SK-N-SH treated with all-trans-retinoic acid at 6 μM for 48 hours (cell line): ENCODE measurements at regions not wholly inside any gene's neighbourhood (a gene's known extent, or its start where the extent isn't known, plus 50 kb on each side); places are given as distances from the start of the nearest gene placed in this dataset.

Source experiments
- ATAC-seq: fragments of 200-7000 bp; cut with Tn5 transposase; 3 replicates; pipeline ENCODE4 v1.9.1; 2020; ENCODE audit warnings: mild to moderate bottlenecking, moderate library complexity
- ARNTL ChIP-seq: fragments of 450-650 bp; formaldehyde crosslinking; IDR thresholded peaks from 2 replicates; pipeline ENCODE4 v1.5.0; 2020; ENCODE audit warnings: low read depth, mild to moderate bottlenecking, moderate library complexity, borderline replicate concordance
- BACH2 ChIP-seq: fragments of 250-450 bp; sonication (Bioruptor Pico); IDR thresholded peaks from 2 replicates; pipeline ENCODE4 v1.9.0; 2021; ENCODE audit warnings: mild to moderate bottlenecking, borderline replicate concordance
- CREB5 ChIP-seq: fragments of 250-450 bp; sonication (Bioruptor Pico); IDR thresholded peaks from 2 replicates; pipeline ENCODE4 v1.5.1; 2020; ENCODE audit warnings: low read depth, mild to moderate bottlenecking, moderate library complexity
- CSDC2 ChIP-seq: fragments of 250-450 bp; sonication (Bioruptor Pico); IDR thresholded peaks from 2 replicates; pipeline ENCODE4 v1.5.0; 2020; ENCODE audit warnings: mild to moderate bottlenecking, moderate library complexity
- CSRNP3 ChIP-seq: fragments of 250-450 bp; sonication (Bioruptor Pico); IDR thresholded peaks from 2 replicates; pipeline ENCODE4 v1.5.1; 2021; ENCODE audit warnings: mild to moderate bottlenecking, moderate library complexity
- GLIS3 ChIP-seq: fragments of 250-450 bp; sonication (Bioruptor Pico); IDR thresholded peaks from 2 replicates; pipeline ENCODE4 v1.5.0; 2020; ENCODE audit warnings: mild to moderate bottlenecking, moderate library complexity
- OSR1 ChIP-seq: fragments of 250-450 bp; sonication (Bioruptor Pico); IDR thresholded peaks from 2 replicates; pipeline ENCODE4 v1.8.0; 2022; ENCODE audit warnings: moderate library complexity, mild to moderate bottlenecking, inconsistent platforms
- POU6F1 ChIP-seq: fragments of 250-450 bp; sonication (Bioruptor Pico); IDR thresholded peaks from 2 replicates; pipeline ENCODE4 v1.8.0; 2021; ENCODE audit warnings: low read depth, mild to moderate bottlenecking, moderate library complexity, borderline replicate concordance
- PPARA ChIP-seq: fragments of 250-450 bp; sonication (Bioruptor Pico); IDR thresholded peaks from 2 replicates; pipeline ENCODE4 v1.5.0; 2020; ENCODE audit warnings: mild to moderate bottlenecking, borderline replicate concordance
- RARB ChIP-seq: fragments of 250-450 bp; sonication (Bioruptor Pico); IDR thresholded peaks from 2 replicates; pipeline ENCODE4 v1.8.0; 2021; ENCODE audit warnings: mild to moderate bottlenecking, moderate library complexity
- SNAI2 ChIP-seq: fragments of 250-450 bp; sonication (Bioruptor Pico); IDR thresholded peaks from 2 replicates; pipeline ENCODE4 v1.5.0; 2020; ENCODE audit warnings: mild to moderate bottlenecking, moderate library complexity
- TCF4 ChIP-seq: fragments of 250-450 bp; sonication (Bioruptor Pico); IDR thresholded peaks from 2 replicates; pipeline ENCODE4 v1.8.0; 2021; ENCODE audit warnings: mild to moderate bottlenecking, moderate library complexity, borderline replicate concordance
- TOX ChIP-seq: fragments of 250-450 bp; sonication (Bioruptor Pico); IDR thresholded peaks from 2 replicates; pipeline ENCODE4 v1.8.0; 2021; ENCODE audit warnings: mild to moderate bottlenecking, moderate library complexity, borderline replicate concordance
- TSHZ2 ChIP-seq: fragments of 250-450 bp; sonication (Bioruptor Pico); IDR thresholded peaks from 2 replicates; pipeline ENCODE4 v1.5.0; 2020; ENCODE audit warnings: mild to moderate bottlenecking, moderate library complexity
- ZC3H10 ChIP-seq: fragments of 250-450 bp; sonication (Bioruptor Pico); IDR thresholded peaks from 2 replicates; pipeline ENCODE4 v1.5.1; 2021; ENCODE audit warnings: mild to moderate bottlenecking, moderate library complexity
- ZFP3 ChIP-seq: fragments of 250-450 bp; sonication (Bioruptor Pico); IDR thresholded peaks from 2 replicates; pipeline ENCODE4 v1.5.0; 2020; ENCODE audit warnings: mild to moderate bottlenecking, moderate library complexity
- ZFP30 ChIP-seq: fragments of 450-650 bp; formaldehyde crosslinking; IDR thresholded peaks from 2 replicates; pipeline ENCODE4 v1.5.0; 2022; ENCODE audit warnings: mild to moderate bottlenecking, moderate library complexity
- ZNF565 ChIP-seq: fragments of 450-650 bp; formaldehyde crosslinking; conservative IDR thresholded peaks from 2 replicates; pipeline ENCODE4 v1.5.0; 2020; ENCODE audit warnings: low read depth, mild to moderate bottlenecking, moderate library complexity
- ZNF70 ChIP-seq: fragments of 450-650 bp; formaldehyde crosslinking; IDR thresholded peaks from 2 replicates; pipeline ENCODE4 v1.5.0; 2020; ENCODE audit warnings: mild to moderate bottlenecking, moderate library complexity

GRCh38 chr2:49780949-49781348 lies 626.6 kb upstream of the FSHR start:
- ATAC-seq, result no peak
- TF ChIP-seq GLIS3 (CRISPR knock-in tag) (no peak), ARNTL (no peak), ZNF565 (CRISPR knock-in tag) (no peak), RARB (CRISPR knock-in tag) (no peak), ZC3H10 (CRISPR knock-in tag) (no peak), ZFP3 (no peak), CREB5 (CRISPR knock-in tag) (no peak), POU6F1 (no peak), ZNF70 (no peak), TOX (CRISPR knock-in tag) (no peak)

GRCh38 chr2:49772299-49772970 lies 618.1 kb upstream of the FSHR start:
- TF ChIP-seq TOX (CRISPR knock-in tag) (no peak), GLIS3 (CRISPR knock-in tag) (no peak), TSHZ2 (CRISPR knock-in tag) (no peak), POU6F1 (no peak), OSR1 (CRISPR knock-in tag) (no peak), TCF4 (no peak), RARB (CRISPR knock-in tag) (no peak), CREB5 (CRISPR knock-in tag) (no peak), ZNF565 (CRISPR knock-in tag) (no peak), CSDC2 (CRISPR knock-in tag) (no peak), SNAI2 (CRISPR knock-in tag) (no peak), PPARA (CRISPR knock-in tag) (no peak), ZC3H10 (CRISPR knock-in tag) (no peak), ZNF70 (no peak), CSRNP3 (CRISPR knock-in tag) (no peak), ARNTL (no peak), BACH2 (CRISPR knock-in tag) (no peak), ZFP3 (no peak), ZFP30 (CRISPR knock-in tag) (no peak)
- ATAC-seq, result no peak

GRCh38 chr2:49770919-49771318 lies 616.6 kb upstream of the FSHR start:
- no peak for ATAC-seq
- TF ChIP-seq TSHZ2 (CRISPR knock-in tag) (no peak), ZNF70 (no peak), CSDC2 (CRISPR knock-in tag) (no peak), ZFP30 (CRISPR knock-in tag) (no peak), BACH2 (CRISPR knock-in tag) (no peak), RARB (CRISPR knock-in tag) (no peak), SNAI2 (CRISPR knock-in tag) (no peak), CSRNP3 (CRISPR knock-in tag) (no peak)
